ENCODE measurements at regions not wholly inside any gene's neighbourhood (a gene's known extent, or its start where the extent isn't known, plus 50 kb on each side); places are given as distances from the start of the nearest gene placed in this dataset.

DNA sequence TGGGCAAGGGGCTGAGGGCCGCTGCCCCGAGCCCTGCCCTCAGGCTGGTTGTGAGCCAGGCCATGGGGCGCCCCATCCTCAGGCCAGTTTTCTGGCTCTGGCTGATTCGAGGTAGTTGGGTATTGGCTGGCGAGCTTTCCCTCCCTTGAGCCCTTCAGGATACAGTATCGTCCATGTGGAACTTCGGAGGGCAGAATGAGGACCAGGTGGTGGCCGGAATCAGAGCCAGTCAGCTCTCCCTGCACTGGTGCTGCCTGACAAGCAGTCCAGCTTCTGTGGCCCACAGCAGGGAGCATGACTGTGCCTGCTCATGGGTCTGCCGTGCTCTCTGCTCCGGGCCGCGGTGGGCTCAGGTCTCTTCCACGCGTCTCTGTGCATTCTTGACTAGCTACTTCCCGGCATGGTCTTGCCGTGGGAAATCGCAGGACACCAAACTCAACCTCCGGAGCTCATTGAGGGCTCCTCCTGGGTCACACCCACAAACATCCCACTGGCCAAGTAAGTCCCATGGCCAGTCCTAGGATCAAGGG is 1289.3 kb downstream of the BRD1 start:
- Histone ChIP-seq H3K27ac (no peak overlapping the region), H3K27me3 (peaks cover 0 to 5% of the 10 kb centered on the region in 2 donors), H3K4me3 (no peak overlapping the region), H3K4me1 (no peaks in the 10 kb centered on the region), H3K9me3 (no peaks in the 10 kb centered on the region), H3K36me3 (no peaks in the 10 kb centered on the region)
- intact Hi-C loops (cut with DNase I), result no loop called here
- TF ChIP-seq CTCF (IDR thresholded peaks at IDR 0.05), result no peak
- no peak for DNase-seq
- no peak for ATAC-seq

GRCh38 chr22:48537343-48537680 is 1290.4 kb downstream of the BRD1 start:
- no peaks in the 10 kb centered on the region for H3K9me3 ChIP-seq
- intact Hi-C loops (cut with DNase I), result no loop called here
- no peak for TF ChIP-seq CTCF (IDR thresholded peaks at IDR 0.05)
- H3K4me3 ChIP-seq, result no peak overlapping the region
- peaks cover 0 to 5% of the 10 kb centered on the region in 2 donors for H3K27me3 ChIP-seq
- ATAC-seq (no peak), DNase-seq (no peak)
- H3K27ac ChIP-seq, result no peak overlapping the region
- H3K36me3 ChIP-seq, result no peaks in the 10 kb centered on the region
- H3K4me1 ChIP-seq, result no peaks in the 10 kb centered on the region

GRCh38 chr22:48536541-48537342 is 1290.9 kb downstream of the BRD1 start:
- no peak for TF ChIP-seq CTCF (IDR thresholded peaks at IDR 0.05)
- intact Hi-C loops (cut with DNase I), result no loop called here
- Histone ChIP-seq H3K9me3 (no peaks in the 10 kb centered on the region), H3K4me1 (no peaks in the 10 kb centered on the region), H3K27me3 (peaks cover 0 to 5% of the 10 kb centered on the region in 2 donors), H3K4me3 (no peak overlapping the region), H3K27ac (no peak overlapping the region), H3K36me3 (no peaks in the 10 kb centered on the region)
- ATAC-seq (peak; percentile 57), DNase-seq (peak in 1 of 4 donors; percentile 22)

DNA sequence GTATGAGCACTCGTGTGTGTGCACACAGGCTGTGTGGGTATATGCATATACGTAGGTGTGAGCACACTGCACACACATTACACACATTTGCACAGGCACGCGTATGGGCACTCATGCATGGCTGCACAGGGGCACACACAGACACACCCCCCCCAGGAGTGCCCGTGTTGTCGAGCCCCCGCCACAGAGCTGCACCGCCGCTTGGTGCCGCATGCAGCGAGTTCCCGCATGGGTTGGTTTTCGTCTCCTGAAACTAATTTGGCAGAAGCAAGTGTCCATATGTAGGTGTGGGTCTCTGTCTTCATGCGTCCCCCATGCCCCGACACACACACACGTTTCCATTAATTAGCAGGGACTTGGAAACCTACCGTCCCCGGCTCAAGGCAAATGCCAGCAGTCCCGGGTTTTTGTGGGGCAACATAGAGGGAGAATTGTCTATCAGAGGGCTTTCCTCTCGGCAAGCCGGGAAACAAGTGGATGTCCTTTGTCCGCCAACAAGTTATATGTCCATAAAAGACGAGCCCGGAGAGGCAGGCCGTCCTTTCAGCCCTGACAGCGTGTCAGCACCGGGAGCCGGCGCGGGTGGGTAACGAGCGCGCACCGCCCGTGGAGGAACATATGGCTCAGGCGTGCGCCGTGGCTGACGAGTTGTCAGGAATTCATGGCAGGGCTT is 1291.7 kb downstream of the BRD1 start:
- Histone ChIP-seq H3K36me3 (no peaks in the 10 kb centered on the region), H3K27ac (no peak overlapping the region), H3K4me1 (no peaks in the 10 kb centered on the region), H3K4me3 (no peak overlapping the region), H3K27me3 (peaks cover 0 to 5% of the 10 kb centered on the region in 2 donors), H3K9me3 (no peaks in the 10 kb centered on the region)
- DNase-seq, result no peak
- intact Hi-C loops (cut with DNase I), result no loop called here
- peak; percentile 6 for ATAC-seq
- TF ChIP-seq CTCF (IDR thresholded peaks at IDR 0.05), result no peak

DNA sequence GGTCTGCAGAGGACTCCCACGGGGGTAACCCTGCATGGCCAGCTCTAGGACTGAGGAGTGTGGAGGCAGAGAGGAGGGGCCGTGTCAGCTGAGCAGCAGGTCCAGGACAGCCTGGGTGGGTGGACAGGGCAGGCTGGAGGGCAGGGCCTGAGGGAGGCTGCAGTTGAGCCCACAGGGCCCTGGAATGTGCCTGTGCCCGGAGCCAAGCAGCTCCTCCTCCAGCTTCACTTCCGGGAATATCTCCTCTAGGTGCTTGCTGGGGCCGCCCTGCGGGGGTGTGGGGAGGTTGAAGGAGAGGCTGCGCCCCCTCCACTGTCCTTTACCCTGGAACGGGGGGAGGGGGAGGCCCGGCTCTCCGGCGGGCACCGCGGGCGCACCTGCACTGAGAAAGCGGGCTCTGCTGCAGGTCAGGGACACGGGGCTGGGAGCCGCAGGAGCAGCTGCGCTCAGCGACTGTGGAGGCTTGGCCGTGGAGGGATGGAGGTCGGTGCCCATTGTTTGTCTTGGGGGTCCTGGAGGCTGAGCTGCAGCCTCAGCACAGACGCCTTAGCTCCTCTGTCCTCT is 1293.2 kb downstream of the BRD1 start:
- no peaks in the 10 kb centered on the region for H3K9me3 ChIP-seq
- no peaks in the 10 kb centered on the region for H3K27me3 ChIP-seq
- TF ChIP-seq CTCF (IDR thresholded peaks at IDR 0.05), result no peak
- H3K4me3 ChIP-seq, result no peak overlapping the region
- DNase-seq, result no peak
- peak; percentile 53 for ATAC-seq
- H3K36me3 ChIP-seq, result no peaks in the 10 kb centered on the region
- no peaks in the 10 kb centered on the region for H3K4me1 ChIP-seq
- no peak overlapping the region for H3K27ac ChIP-seq
- intact Hi-C loops (cut with DNase I), result no loop called here

All from left lung (tissue), 4 donors.